ENCODE measurements at regions not wholly inside any gene's neighbourhood (a gene's known extent, or its start where the extent isn't known, plus 50 kb on each side); places are given as distances from the start of the nearest gene placed in this dataset.

- H3K4me2 ChIP-seq, result no peak overlapping the region
- H3K36me3 ChIP-seq, result no peaks in the 10 kb centered on the region
- no peaks in the 10 kb centered on the region for H3K27me3 ChIP-seq
- H3K27ac Mint-ChIP-seq, result no peak overlapping the region
- H3K9ac ChIP-seq, result no peak overlapping the region
- no peak for DNase-seq (ENCODE audit: low spot score)
- no peak overlapping the region for H3K4me3 ChIP-seq
- H3F3A ChIP-seq (ENCODE audit: low read depth), result no peaks in the 10 kb centered on the region
- no peaks in the 10 kb centered on the region for H3K4me1 ChIP-seq
- no peaks in the 10 kb centered on the region for H3K9me3 Mint-ChIP-seq
- H3K79me2 ChIP-seq (ENCODE audit: low read depth), result no peaks in the 10 kb centered on the region
- no peaks in the 10 kb centered on the region for H3K9me3 ChIP-seq (ENCODE audit: low read depth)
- TF ChIP-seq EZH2phosphoT487 (IDR thresholded peaks at IDR 0.05) (no peak), EZH2 (IDR thresholded peaks at IDR 0.05) (no peak), CTCF (IDR thresholded peaks at IDR 0.05) (no peak)
- no peaks in the 10 kb centered on the region for H3K4me1 Mint-ChIP-seq
- no peak overlapping the region for H3K27ac ChIP-seq
- no peak overlapping the region for H2AFZ ChIP-seq (replicated peaks)
- H3K36me3 Mint-ChIP-seq, result no peaks in the 10 kb centered on the region
- peaks cover 2% of the 10 kb centered on the region for H3K27me3 Mint-ChIP-seq (ENCODE audit: insufficient read depth, low read depth)
- H3K4me3 Mint-ChIP-seq, result no peak overlapping the region
- H4K20me1 ChIP-seq (ENCODE audit: low read depth), result no peaks in the 10 kb centered on the region
These were observed 1390.5 kb upstream of the CELF4 start for GRCh38 chr18:38956068-38956467.

- Histone ChIP-seq H2AFZ (replicated peaks) (no peak overlapping the region), H3K4me1 (peaks cover 18% of the 10 kb centered on the region), H3K79me2 (ENCODE audit: low read depth) (no peaks in the 10 kb centered on the region), H3K36me3 (no peaks in the 10 kb centered on the region), H3K4me3 (no peak overlapping the region), H3K27me3 (no peaks in the 10 kb centered on the region), H4K20me1 (ENCODE audit: low read depth) (no peaks in the 10 kb centered on the region), H3K9me3 (ENCODE audit: low read depth) (no peaks in the 10 kb centered on the region), H3K9ac (no peak overlapping the region), H3K4me2 (no peak overlapping the region), H3F3A (ENCODE audit: low read depth) (peaks cover 14% of the 10 kb centered on the region), H3K27ac (no peak overlapping the region)
- Mint-ChIP-seq H3K36me3 (no peaks in the 10 kb centered on the region), H3K9me3 (peaks cover 2% of the 10 kb centered on the region), H3K27ac (no peak overlapping the region), H3K4me1 (peaks cover 7% of the 10 kb centered on the region), H3K27me3 (ENCODE audit: insufficient read depth, low read depth) (peaks cover 2% of the 10 kb centered on the region), H3K4me3 (no peak overlapping the region)
- TF ChIP-seq EZH2phosphoT487 (IDR thresholded peaks at IDR 0.05), result no peak
- TF ChIP-seq EZH2 (IDR thresholded peaks at IDR 0.05), result no peak
- no peak for TF ChIP-seq CTCF (IDR thresholded peaks at IDR 0.05)
- no peak for DNase-seq (ENCODE audit: low spot score)
These were observed 1386.0 kb upstream of the CELF4 start for GRCh38 chr18:38951633-38952032.

- H3K79me2 ChIP-seq (ENCODE audit: low read depth), result no peaks in the 10 kb centered on the region
- H3F3A ChIP-seq (ENCODE audit: low read depth), result peaks cover 14% of the 10 kb centered on the region
- peak overlapping the region; percentile 66 for H3K4me2 ChIP-seq
- peaks cover 7% of the 10 kb centered on the region for H3K9me3 ChIP-seq (ENCODE audit: low read depth)
- H3K27ac Mint-ChIP-seq, result no peak overlapping the region
- H3K36me3 ChIP-seq, result no peaks in the 10 kb centered on the region
- no peaks in the 10 kb centered on the region for H3K27me3 ChIP-seq
- no peak overlapping the region for H2AFZ ChIP-seq (replicated peaks)
- H4K20me1 ChIP-seq (ENCODE audit: low read depth), result no peaks in the 10 kb centered on the region
- peaks cover 22% of the 10 kb centered on the region for H3K9me3 Mint-ChIP-seq
- H3K4me3 ChIP-seq, result no peak overlapping the region
- no peak for TF ChIP-seq EZH2phosphoT487 (IDR thresholded peaks at IDR 0.05)
- no peak for TF ChIP-seq EZH2 (IDR thresholded peaks at IDR 0.05)
- no peak for TF ChIP-seq CTCF (IDR thresholded peaks at IDR 0.05)
- no peak overlapping the region for H3K4me3 Mint-ChIP-seq
- no peak overlapping the region for H3K9ac ChIP-seq
- H3K4me1 ChIP-seq, result peaks cover 18% of the 10 kb centered on the region
- no peaks in the 10 kb centered on the region for H3K27me3 Mint-ChIP-seq (ENCODE audit: insufficient read depth, low read depth)
- H3K27ac ChIP-seq, result peak overlapping the region; percentile 86
- DNase-seq (ENCODE audit: low spot score), result peak; percentile 72
- peaks cover 2% of the 10 kb centered on the region for H3K36me3 Mint-ChIP-seq
- peaks cover 7% of the 10 kb centered on the region for H3K4me1 Mint-ChIP-seq
These were observed 1382.8 kb upstream of the CELF4 start for GRCh38 chr18:38948436-38948835.
